ENCODE measurements at regions not wholly inside any gene's neighbourhood (a gene's known extent, or its start where the extent isn't known, plus 50 kb on each side); places are given as distances from the start of the nearest gene placed in this dataset.

- TF ChIP-seq POLR2A (IDR thresholded peaks at IDR 0.05; ENCODE audit: low read depth, low read length): no peak
- TF ChIP-seq POLR2AphosphoS5 (IDR thresholded peaks at IDR 0.05; ENCODE audit: low read depth, low read length): no peak
- TF ChIP-seq TAF1 (IDR thresholded peaks at IDR 0.05; ENCODE audit: borderline replicate concordance, low read depth, low read length): no peak
Observed at GRCh38 chr10:33758299-33758698, 423.8 kb upstream of the NRP1 start.
